Neural cell (in vitro differentiated cells): ENCODE measurements at regions not wholly inside any gene's neighbourhood (a gene's known extent, or its start where the extent isn't known, plus 50 kb on each side); places are given as distances from the start of the nearest gene placed in this dataset.

Experiments used
- EP300 ChIP-seq: fragments of 450-650 bp; conservative IDR thresholded peaks from 2 replicates; pipeline ENCODE4 v1.6.1; 2014; ENCODE audit warnings: antibody characterized with exemption, mild to moderate bottlenecking, moderate library complexity; ENCODE audit not compliant: poor library complexity, severe bottlenecking
- MXI1 ChIP-seq: fragments of 450-650 bp; conservative IDR thresholded peaks from 2 replicates; pipeline ENCODE4 v1.6.1; 2014; ENCODE audit warnings: antibody characterized with exemption, mild to moderate bottlenecking; ENCODE audit not compliant: poor library complexity, severe bottlenecking
- POLR2AphosphoS5 ChIP-seq: IDR thresholded peaks from 2 replicates; pipeline ENCODE4 v1.6.1; 2012
- TAF1 ChIP-seq: IDR thresholded peaks from 2 replicates; pipeline ENCODE4 v1.6.1; 2012; ENCODE audit warnings: low read depth
- TF ChIP-seq, protein P1 (sequence below): fragments of 450-650 bp; IDR thresholded peaks from 2 replicates; pipeline ENCODE4 v1.5.1; 2014; ENCODE audit warnings: antibody characterized with exemption, mild to moderate bottlenecking, moderate library complexity; ENCODE audit not compliant: poor library complexity, severe bottlenecking

DNA sequence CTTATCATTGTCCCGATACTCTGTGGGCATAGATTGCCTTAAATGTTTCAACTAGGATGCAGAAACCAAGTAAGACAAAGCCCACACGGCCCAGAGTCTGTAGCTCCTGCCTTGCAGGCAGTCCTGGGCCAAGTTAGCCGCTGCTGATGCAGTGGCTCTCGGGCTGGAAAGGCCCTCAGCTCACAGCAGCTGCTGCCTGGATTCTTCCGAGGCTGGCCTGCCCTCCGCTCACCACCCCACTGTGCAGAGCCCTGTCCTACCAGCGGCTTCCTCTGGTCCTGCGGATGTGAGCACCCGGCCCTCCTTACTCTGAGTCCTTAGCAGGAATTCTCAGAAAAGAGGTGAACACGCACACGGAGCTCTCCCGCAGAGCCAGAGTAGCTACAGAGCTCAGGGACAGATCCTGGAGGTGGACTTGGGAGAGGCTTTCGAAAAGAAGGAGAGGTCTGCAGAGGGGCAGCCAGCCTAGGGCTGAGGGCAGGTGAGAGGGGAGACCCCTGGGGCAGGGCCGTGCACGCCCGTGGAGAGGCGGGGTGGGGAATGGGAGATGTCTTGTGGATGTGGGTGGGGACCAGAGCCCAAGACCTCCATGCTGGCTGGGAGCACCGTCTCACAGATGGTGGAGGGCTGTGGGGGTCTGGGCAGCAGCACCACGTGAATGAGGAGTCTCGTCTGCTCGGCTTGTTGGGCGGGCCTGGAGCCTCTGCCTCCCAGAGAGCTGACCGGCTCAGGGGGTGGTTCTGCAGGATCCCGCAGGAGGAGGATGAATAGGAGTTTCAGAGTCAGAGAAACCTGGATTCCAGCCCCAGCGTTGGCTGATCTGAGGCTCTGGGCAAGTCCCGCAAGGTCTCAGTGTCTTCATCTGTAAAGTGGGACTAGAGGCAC lies 117.4 kb upstream of the B3GAT1 start:
- TF ChIP-seq, protein P1, sequence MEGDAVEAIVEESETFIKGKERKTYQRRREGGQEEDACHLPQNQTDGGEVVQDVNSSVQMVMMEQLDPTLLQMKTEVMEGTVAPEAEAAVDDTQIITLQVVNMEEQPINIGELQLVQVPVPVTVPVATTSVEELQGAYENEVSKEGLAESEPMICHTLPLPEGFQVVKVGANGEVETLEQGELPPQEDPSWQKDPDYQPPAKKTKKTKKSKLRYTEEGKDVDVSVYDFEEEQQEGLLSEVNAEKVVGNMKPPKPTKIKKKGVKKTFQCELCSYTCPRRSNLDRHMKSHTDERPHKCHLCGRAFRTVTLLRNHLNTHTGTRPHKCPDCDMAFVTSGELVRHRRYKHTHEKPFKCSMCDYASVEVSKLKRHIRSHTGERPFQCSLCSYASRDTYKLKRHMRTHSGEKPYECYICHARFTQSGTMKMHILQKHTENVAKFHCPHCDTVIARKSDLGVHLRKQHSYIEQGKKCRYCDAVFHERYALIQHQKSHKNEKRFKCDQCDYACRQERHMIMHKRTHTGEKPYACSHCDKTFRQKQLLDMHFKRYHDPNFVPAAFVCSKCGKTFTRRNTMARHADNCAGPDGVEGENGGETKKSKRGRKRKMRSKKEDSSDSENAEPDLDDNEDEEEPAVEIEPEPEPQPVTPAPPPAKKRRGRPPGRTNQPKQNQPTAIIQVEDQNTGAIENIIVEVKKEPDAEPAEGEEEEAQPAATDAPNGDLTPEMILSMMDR = no peak
- TF ChIP-seq TAF1 (no peak), POLR2AphosphoS5 (no peak), MXI1 (no peak), EP300 (no peak)
